Osteocyte (in vitro differentiated cells): ENCODE measurements at regions not wholly inside any gene's neighbourhood (a gene's known extent, or its start where the extent isn't known, plus 50 kb on each side); places are given as distances from the start of the nearest gene placed in this dataset.

ENCODE experiments used
- DNase-seq: peaks from one replicate; pipeline ENCODE4 v3.0.0; 2021; ENCODE audit warnings: mixed read lengths; ENCODE audit not compliant: unreplicated experiment; ENCODE audit errors: extremely low spot score
- H3K27ac Mint-ChIP-seq: one replicate; pipeline ENCODE4 v1.8.0; 2021; ENCODE audit warnings: mild to moderate bottlenecking, mixed read lengths; ENCODE audit not compliant: unreplicated experiment
- H3K27me3 Mint-ChIP-seq: one replicate; pipeline ENCODE4 v1.8.0; 2021; ENCODE audit warnings: mixed read lengths; ENCODE audit not compliant: unreplicated experiment
- H3K36me3 Mint-ChIP-seq: one replicate; pipeline ENCODE4 v1.8.0; 2021; ENCODE audit warnings: mixed read lengths; ENCODE audit not compliant: unreplicated experiment
- H3K4me1 Mint-ChIP-seq: one replicate; pipeline ENCODE4 v1.8.0; 2021; ENCODE audit warnings: mixed read lengths; ENCODE audit not compliant: unreplicated experiment
- H3K4me3 Mint-ChIP-seq: one replicate; pipeline ENCODE4 v1.8.0; 2021; ENCODE audit warnings: mild to moderate bottlenecking, moderate library complexity, mixed read lengths; ENCODE audit not compliant: unreplicated experiment
- H3K9me3 Mint-ChIP-seq: one replicate; pipeline ENCODE4 v1.8.0; 2021; ENCODE audit warnings: mixed read lengths; ENCODE audit not compliant: unreplicated experiment
- CTCF ChIP-seq: fragments of 200-600 bp; sonication (generic); IDR thresholded peaks from 2 replicates; pipeline ENCODE4 v1.5.0; 2021; ENCODE audit warnings: antibody characterized with exemption, mild to moderate bottlenecking, moderate library complexity

GRCh38 chr7:49721441-49721840, 52.0 kb upstream of the VWC2 start:
- Mint-ChIP-seq H3K4me1 (no peaks in the 10 kb centered on the region), H3K36me3 (no peaks in the 10 kb centered on the region), H3K4me3 (no peak overlapping the region), H3K27ac (no peak overlapping the region), H3K9me3 (peaks cover 8% of the 10 kb centered on the region), H3K27me3 (no peaks in the 10 kb centered on the region)
- no peak for TF ChIP-seq CTCF
- DNase-seq, result no peak
